GM19351 (cell line): ENCODE measurements at regions not wholly inside any gene's neighbourhood (a gene's known extent, or its start where the extent isn't known, plus 50 kb on each side); places are given as distances from the start of the nearest gene placed in this dataset.
A peak's percentile ranks its signal among the peaks of the same experiment; 100 is the strongest.
"Not testable (repeated sequence)": the region's sequence is repeated elsewhere in the genome, so short reads cannot be mapped to it uniquely, and the experiment has no call there.

Experiments used
- ATAC-seq: cut with Tn5 transposase; IDR thresholded peaks from one replicate; pipeline ENCODE4 v1.9.1; 2021; ENCODE audit warnings: mild to moderate bottlenecking, moderate library complexity; ENCODE audit not compliant: unreplicated experiment

DNA sequence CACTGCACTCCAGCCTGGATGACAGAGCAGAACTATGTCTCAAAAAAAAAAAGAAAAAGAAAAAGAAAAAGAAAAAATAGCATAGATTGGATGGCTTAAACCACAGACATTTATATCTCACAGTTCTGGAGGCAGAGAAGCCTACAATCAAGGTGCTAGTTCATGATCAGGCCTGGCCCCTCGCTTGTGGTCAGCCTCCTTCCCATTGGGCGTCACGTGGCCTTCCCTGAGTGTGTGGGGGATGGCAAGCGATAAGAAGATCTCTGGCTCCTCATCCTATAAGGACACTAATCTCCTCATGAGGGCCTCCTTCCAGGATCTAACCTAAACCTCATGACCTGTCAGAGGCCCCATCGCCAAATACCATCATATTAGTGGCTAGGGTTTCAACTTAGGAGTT is 320.2 kb upstream of the SPATA31A3 start:
- ATAC-seq: not testable (repeated sequence)

DNA sequence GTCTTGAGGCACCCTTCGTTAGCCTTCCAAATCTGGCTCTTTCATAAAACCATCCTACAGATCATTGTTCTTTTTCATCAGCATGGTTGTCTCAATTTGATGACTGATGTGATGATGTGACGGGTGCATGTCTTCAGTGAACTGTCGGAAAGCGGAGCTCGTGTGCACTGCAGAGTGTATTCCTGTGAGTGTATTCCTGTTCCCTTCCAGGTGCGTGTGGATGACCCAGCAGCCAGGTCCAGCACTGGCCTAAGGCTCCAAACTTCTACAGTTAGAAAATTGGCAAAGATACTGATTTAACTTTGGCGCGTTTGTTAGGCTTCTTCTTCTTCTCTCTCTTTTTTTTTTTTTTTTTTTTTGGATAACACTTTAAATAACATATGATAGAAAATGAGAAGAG is 314.8 kb upstream of the SPATA31A3 start:
- ATAC-seq: not testable (repeated sequence)

DNA sequence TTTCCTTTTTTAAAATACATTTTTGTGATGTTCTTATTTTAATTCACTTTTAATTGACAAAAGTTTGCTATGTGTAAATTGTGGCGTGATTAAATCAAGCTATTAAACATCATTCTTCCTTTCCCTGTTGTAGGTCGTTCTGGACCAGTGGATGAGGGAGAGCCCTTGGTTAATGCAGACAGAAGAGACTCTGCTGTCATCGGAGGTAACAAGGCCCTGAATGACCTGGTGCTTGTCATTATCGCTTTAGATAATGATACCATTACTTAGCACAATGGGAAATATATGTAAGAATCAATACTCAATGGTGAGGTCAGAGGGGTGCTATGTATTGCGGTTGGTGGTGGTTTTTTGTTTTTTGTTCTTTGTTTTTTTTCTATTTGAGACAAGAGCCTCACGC is 296.4 kb upstream of the SPATA31A3 start:
- not testable (repeated sequence) for ATAC-seq

DNA sequence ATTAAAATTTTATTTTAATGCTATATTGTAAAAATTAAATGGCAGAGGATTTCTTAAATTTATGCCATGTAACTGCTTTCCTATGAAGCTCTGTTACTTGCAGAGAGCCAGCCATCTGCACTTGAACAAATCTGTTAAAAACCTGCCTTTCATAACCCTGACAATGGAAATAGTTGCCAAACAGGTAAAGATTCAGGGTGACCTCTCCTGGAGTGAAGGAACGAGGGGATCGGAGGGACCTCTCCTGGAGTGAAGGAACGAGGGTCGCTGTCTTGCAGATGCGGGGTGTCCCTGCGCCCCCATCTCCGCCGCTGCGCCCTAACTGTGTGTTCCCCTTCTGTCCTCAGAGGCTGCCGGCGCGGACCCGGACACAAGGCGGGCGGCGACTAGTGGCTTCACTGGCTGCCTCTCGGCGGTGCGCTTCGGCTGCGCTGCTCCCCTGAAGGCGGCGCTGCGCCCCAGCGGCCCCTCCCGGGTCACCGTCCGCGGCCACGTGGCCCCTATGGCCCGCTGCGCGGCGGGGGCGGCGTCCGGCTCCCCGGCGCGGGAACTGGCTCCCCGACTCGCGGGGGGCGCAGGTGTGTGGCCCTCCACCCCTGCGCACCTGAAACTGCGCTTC is 295.9 kb upstream of the SPATA31A3 start:
- ATAC-seq: peak; percentile 38

DNA sequence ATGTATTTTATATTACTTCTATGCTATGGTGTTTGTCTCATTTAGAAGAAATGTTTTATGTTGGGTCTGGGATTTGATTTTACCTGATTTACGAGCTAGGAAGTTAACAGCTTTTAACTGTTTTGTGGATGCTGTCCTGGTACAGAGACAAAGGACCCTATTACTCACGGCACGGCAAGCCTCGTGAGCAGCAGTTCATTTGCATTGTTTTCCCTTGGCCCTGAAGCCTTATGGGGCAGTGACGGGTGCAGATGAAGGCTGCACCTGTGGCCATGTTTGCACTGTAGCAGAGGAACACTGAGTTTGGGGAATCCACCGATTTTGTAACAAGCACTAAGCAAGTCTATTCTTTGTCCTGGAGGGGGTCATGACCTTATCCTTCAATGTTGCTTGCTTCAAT is 291.9 kb upstream of the SPATA31A3 start:
- not testable (repeated sequence) for ATAC-seq

GRCh38 chr9:67281574-67281973 is 289.2 kb upstream of the SPATA31A3 start:
- not testable (repeated sequence) for ATAC-seq

DNA sequence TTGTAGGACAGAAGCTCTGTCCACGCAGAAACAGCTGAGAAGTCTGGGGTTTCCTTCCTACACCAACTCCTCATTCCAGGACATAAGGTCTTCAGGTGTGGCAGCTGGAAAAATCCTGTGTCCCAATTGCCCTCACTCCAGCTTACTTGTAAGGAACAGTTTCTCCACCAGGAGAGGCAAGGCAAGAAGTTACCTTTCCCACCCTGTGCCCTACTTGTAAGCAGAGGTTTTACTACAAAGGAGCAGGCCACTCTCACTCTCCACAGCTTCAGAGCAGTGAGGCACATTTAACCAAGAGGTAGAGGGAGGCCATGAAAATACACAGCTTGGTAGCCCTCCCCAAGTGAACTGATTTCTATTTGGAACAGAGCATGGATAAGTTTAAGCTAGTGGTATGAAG is 277.3 kb upstream of the SPATA31A3 start:
- ATAC-seq: not testable (repeated sequence)

DNA sequence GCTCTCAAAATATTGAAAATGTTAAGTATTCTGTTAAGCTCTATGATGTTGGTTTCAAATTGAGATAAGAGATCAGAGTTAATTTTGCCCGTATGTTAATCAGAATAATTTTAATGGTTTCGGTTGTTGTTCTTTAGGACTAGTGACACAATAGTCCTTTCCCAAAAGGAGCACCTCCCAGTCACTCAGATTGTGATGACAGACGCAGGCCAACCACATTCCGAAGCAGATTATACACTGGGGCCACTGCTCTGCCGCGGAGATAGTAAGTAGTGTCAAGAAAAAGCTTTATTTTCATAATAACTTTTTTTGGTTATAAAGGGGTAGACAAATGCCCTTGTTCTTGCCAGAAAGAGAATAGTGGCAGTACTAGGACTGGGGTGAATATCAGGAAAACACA is 265.5 kb upstream of the SPATA31A3 start:
- not testable (repeated sequence) for ATAC-seq

DNA sequence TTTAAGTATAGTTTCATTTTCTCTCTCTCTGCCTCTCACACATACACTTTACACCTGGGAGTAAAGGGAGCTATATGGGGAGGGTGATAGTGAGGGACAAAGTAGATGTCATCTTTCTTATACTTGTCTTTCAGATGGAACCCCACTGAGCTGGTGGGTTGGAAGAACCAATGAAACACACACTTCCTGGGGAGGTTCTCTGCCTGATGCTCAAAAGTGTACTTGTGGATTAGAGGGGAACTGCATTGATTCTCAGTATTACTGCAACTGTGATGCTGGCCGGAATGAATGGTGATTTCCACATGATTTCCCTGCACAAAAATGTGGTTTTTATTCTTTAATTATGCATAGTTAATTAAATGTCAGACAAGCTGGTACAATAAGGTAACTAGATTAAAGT is 256.6 kb upstream of the SPATA31A3 start:
- peak; percentile 45 for ATAC-seq

GRCh38 chr9:67212073-67212472 is 219.7 kb upstream of the SPATA31A3 start:
- ATAC-seq: not testable (repeated sequence)

DNA sequence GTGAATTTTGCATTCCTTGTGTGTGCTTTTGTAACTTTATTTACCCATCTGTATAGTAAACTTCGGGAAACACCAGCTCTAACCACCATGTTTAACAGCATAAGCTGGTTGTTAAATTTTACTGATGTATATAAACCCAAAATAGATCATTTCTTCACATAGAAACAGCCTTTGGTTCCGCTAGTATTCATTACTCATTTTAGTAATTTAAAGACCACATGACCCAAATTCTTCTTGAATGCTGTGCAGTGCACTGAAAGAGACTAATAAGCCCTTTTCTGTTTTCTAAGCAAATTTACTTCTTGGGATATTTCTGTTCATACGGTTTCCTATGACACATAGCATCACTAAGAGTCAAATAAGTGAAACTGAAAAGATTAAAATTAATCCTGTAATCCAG is 218.5 kb upstream of the SPATA31A3 start:
- ATAC-seq: peak; percentile 56

GRCh38 chr9:67208831-67209437 is 216.6 kb upstream of the SPATA31A3 start:
- not testable (repeated sequence) for ATAC-seq

- ATAC-seq: not testable (repeated sequence)
Measured at GRCh38 chr9:67196135-67196534, 203.8 kb upstream of the SPATA31A3 start.

GRCh38 chr9:67195357-67195756 is 203.0 kb upstream of the SPATA31A3 start:
- ATAC-seq: not testable (repeated sequence)

GRCh38 chr9:67179185-67179584 is 186.8 kb upstream of the SPATA31A3 start:
- ATAC-seq: not testable (repeated sequence)

DNA sequence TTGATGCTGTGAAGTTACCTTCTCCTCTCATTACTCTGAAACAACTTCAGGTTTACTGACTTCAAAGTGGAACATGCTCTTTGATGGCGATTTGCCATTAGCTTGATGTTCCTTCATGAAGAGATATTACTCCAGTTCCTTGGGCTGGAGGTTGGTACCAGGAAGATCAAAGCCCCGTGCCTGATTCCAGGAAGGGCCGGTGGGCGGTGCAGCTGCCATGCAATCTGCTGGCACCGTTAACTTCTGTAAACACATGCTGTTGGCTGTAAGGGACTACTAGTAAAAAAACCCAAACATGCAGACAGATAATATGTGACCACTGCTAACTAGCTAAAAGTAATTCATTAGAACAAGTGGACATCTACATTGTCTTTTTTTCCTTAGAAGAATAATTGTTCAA is 182.8 kb upstream of the SPATA31A3 start:
- ATAC-seq: not testable (repeated sequence)

GRCh38 chr9:67171721-67172120 is 179.4 kb upstream of the SPATA31A3 start:
- ATAC-seq: not testable (repeated sequence)

DNA sequence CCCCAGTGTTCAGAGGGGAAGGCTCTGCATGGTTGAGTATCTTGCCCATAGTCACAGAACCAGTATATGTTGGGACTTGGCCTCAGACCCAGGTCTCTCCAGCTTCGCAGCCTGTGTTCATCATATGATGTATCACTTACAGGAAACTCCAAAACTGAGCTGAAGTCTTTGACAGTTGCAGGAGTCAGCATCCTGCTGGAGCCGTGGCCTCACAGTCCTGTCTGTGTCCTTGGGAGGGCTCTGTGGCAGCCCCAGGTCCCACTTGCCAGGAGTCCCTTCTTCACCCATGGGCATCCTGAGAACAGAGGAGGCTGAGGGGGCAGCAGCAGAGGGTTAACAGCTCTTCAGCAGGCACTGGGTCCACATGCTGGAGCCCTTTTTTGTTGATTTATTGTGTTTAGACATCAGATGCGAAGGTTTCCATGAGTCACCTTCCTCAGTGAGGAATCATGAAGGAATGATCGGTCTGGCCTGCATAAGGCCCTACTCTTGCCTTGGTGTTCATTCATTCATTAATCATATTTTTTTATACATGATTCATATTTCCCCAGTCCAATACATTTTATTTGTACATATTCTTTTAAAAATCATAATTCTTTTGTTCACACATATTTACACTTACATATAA is 176.3 kb upstream of the SPATA31A3 start:
- ATAC-seq: not testable (repeated sequence)

DNA sequence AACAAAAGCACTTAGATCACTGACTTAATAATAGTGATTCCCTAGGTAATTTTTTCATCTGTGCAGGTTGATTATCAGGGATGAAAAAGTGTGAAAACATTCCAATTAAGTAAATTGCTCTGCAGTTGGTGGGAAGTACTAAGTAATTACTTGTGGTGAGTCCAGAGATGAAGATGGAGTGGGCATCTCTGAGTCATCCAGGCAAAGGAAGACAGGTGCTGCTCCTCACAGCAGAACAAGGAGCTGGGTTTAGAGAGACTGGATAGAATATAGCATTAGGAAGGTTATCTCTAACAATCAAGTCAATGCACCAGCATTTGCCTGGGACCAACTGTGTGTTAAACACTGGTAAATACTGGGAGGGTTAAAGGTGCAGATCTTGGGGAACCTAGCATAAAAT is 174.0 kb upstream of the SPATA31A3 start:
- ATAC-seq: not testable (repeated sequence)

DNA sequence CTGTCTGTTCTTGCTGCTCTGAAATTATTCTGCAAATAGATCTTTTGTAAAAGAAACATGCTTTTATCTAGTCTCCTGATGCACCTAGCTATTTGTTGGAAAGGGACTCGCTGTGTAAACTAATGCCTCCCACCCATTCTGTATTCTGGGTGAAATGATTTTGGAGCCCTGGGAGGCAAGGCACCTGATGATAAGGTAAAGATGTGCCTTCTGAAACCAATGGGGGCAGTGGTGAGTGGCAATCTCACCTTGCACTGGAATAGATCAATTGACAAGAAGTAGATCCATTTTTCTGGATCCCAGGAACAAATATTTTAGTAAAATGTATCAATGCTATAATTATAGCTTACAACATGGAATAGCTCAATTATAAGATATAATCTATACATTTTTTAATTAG is 170.5 kb upstream of the SPATA31A3 start:
- not testable (repeated sequence) for ATAC-seq

GRCh38 chr9:67155218-67155617 is 162.9 kb upstream of the SPATA31A3 start:
- not testable (repeated sequence) for ATAC-seq

- not testable (repeated sequence) for ATAC-seq
Measured at GRCh38 chr9:67153501-67153900, 161.2 kb upstream of the SPATA31A3 start.
